ENCODE measurements at regions not wholly inside any gene's neighbourhood (a gene's known extent, or its start where the extent isn't known, plus 50 kb on each side); places are given as distances from the start of the nearest gene placed in this dataset.

DNA sequence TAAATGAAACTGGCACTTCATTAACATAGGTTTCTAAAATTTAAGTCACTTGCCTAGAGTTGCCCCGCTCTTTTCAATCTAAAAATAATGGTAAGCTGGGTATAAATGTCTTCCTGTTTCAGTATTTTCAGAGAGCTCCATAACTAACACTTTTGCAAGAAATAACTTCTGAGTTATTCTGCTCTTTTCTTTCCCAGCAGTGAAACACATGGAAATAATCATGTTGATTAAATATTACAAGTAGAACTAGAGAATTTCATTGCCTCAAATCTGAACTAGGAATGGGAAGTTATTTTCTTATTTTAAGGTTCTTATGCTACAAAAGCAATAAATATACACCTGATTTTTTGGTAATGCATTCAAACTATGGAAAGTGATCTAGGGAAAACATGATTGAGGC is 257.4 kb downstream of the IKZF2 start:
- TF ChIP-seq EZH2phosphoT487 (IDR thresholded peaks at IDR 0.05; ENCODE audit: borderline replicate concordance, low read length), result no peak
- TF ChIP-seq, protein P1, sequence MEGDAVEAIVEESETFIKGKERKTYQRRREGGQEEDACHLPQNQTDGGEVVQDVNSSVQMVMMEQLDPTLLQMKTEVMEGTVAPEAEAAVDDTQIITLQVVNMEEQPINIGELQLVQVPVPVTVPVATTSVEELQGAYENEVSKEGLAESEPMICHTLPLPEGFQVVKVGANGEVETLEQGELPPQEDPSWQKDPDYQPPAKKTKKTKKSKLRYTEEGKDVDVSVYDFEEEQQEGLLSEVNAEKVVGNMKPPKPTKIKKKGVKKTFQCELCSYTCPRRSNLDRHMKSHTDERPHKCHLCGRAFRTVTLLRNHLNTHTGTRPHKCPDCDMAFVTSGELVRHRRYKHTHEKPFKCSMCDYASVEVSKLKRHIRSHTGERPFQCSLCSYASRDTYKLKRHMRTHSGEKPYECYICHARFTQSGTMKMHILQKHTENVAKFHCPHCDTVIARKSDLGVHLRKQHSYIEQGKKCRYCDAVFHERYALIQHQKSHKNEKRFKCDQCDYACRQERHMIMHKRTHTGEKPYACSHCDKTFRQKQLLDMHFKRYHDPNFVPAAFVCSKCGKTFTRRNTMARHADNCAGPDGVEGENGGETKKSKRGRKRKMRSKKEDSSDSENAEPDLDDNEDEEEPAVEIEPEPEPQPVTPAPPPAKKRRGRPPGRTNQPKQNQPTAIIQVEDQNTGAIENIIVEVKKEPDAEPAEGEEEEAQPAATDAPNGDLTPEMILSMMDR (conservative IDR thresholded peaks at IDR 0.05; ENCODE audit: low read depth, low read length), result no peak

All from PC-3 (cell line).